Endothelial cell of umbilical vein (primary cell): ENCODE measurements at regions not wholly inside any gene's neighbourhood (a gene's known extent, or its start where the extent isn't known, plus 50 kb on each side); places are given as distances from the start of the nearest gene placed in this dataset.

Source experiments
- BruUV-seq: library from RNA; stranded (reverse); fragments of 400-500 nt; replicated peaks from 2 replicates; lab custom pipeline; 2021; lab: Mats Ljungman, UMichigan
- CTCF ChIA-PET: fragments of 300-600, 350-600 bp; sonication (Branson Sonifier 250); formaldehyde crosslinking; loops from one replicate; lab custom pipeline; 2021; ENCODE audit warnings: antibody characterized with exemption, inconsistent platforms; lab: Charles Lee
- POLR2A ChIA-PET: fragments of 300-600, 350-600 bp; sonication (Branson Sonifier 250); formaldehyde crosslinking; loops from one replicate; lab custom pipeline; 2021; ENCODE audit warnings: antibody characterized with exemption, inconsistent platforms; lab: Charles Lee
- DNase-seq: peaks from one replicate; pipeline ENCODE4 v3.0.0-alpha.2; 2011; ENCODE audit warnings: low read depth, low spot score
- FAIRE-seq: peaks from 2 replicates; lab custom pipeline; 2011; peaks lifted over from hg19 to GRCh38; lab: Jason Lieb, UNC
- H2AFZ ChIP-seq: 2 replicates; pipeline ENCODE4 v1.6.0; 2012; ENCODE audit warnings: low read depth, low read length, control low read depth, inconsistent platforms
- H3K27ac ChIP-seq: 2 replicates; pipeline ENCODE4 v1.5.1; 2011; ENCODE audit warnings: low read depth, mild to moderate bottlenecking, control low read depth, low read length, moderate library complexity; ENCODE audit not compliant: insufficient read depth
- H3K27me3 ChIP-seq, 2 experiments: 2 replicates each; pipeline versions ENCODE4 v1.6.0 to v1.6.1; 2011; ENCODE audit warnings: low read length in 2 of 2, mixed read lengths in 1 of 2; ENCODE audit not compliant: control insufficient read depth in 2 of 2, insufficient read depth in 2 of 2
- H3K36me3 ChIP-seq, 2 experiments: 2 replicates in 1 of 2; 3 replicates in 1 of 2; pipeline ENCODE4 v1.5.1; 2011; ENCODE audit warnings: low read length in 2 of 2, mild to moderate bottlenecking in 1 of 2, moderate library complexity in 1 of 2; ENCODE audit not compliant: control insufficient read depth in 2 of 2, insufficient read depth in 2 of 2; ENCODE audit errors: extremely low read depth in 1 of 2
- H3K4me1 ChIP-seq: 3 replicates; pipeline ENCODE4 v1.5.1; 2011; ENCODE audit warnings: mild to moderate bottlenecking, low read length; ENCODE audit not compliant: control insufficient read depth, insufficient read depth; ENCODE audit errors: extremely low read depth
- H3K4me2 ChIP-seq: 2 replicates; pipeline ENCODE4 v1.6.1; 2011; ENCODE audit warnings: low read length, control low read depth, mixed read lengths; ENCODE audit not compliant: insufficient read depth
- H3K4me3 ChIP-seq, 3 experiments: fragments of 200-600 bp in 1 of 3; sonication (generic), shearing (Covaris generic) in 1 of 3; replicated peaks in 1 of 3; 2 replicates each; pipeline ENCODE4 v1.5.1; 2011 to 2016; ENCODE audit warnings: control low read depth in 3 of 3, low read length in 3 of 3, mild to moderate bottlenecking in 2 of 3, inconsistent platforms in 1 of 3, low read depth in 1 of 3, moderate library complexity in 1 of 3; ENCODE audit not compliant: insufficient read depth in 1 of 3
- H3K79me2 ChIP-seq: 2 replicates; pipeline ENCODE4 v1.6.0; 2012; ENCODE audit warnings: low read length, inconsistent platforms; ENCODE audit not compliant: control insufficient read depth, insufficient read depth
- H3K9ac ChIP-seq: replicated peaks from 2 replicates; pipeline ENCODE3; 2011; ENCODE audit warnings: low read length, control low read depth; ENCODE audit not compliant: insufficient read depth; ENCODE audit errors: extremely low read depth
- H3K9me1 ChIP-seq: replicated peaks from 3 replicates; pipeline ENCODE4 v1.6.0; 2011; ENCODE audit warnings: mild to moderate bottlenecking, low read length; ENCODE audit not compliant: control insufficient read depth, insufficient read depth; ENCODE audit errors: extremely low read depth
- H3K9me3 ChIP-seq: replicated peaks from 2 replicates; pipeline ENCODE4 v1.5.1; 2012; ENCODE audit warnings: low read length, inconsistent platforms; ENCODE audit not compliant: control insufficient read depth, insufficient read depth
- H4K20me1 ChIP-seq: replicated peaks from 2 replicates; pipeline ENCODE3; 2011; ENCODE audit warnings: mild to moderate bottlenecking, low read length; ENCODE audit not compliant: control insufficient read depth, insufficient read depth; ENCODE audit errors: extremely low read depth
- EZH2 ChIP-seq: IDR thresholded peaks from 2 replicates; pipeline ENCODE4 v1.6.1; 2012; ENCODE audit warnings: borderline replicate concordance, low read depth, mild to moderate bottlenecking, moderate library complexity, low read length, inconsistent platforms; ENCODE audit not compliant: severe bottlenecking
- FOS ChIP-seq: IDR thresholded peaks from 2 replicates; pipeline ENCODE4 v1.6.1; 2011; ENCODE audit warnings: mild to moderate bottlenecking, low read length, moderate library complexity, borderline replicate concordance; ENCODE audit not compliant: insufficient read depth
- GATA2 ChIP-seq: IDR thresholded peaks from 2 replicates; pipeline ENCODE4 v1.7.0; 2011; ENCODE audit warnings: low read depth, mild to moderate bottlenecking, moderate library complexity, mixed read lengths, low read length; ENCODE audit not compliant: insufficient read length, insufficient read depth
- JUN ChIP-seq: IDR thresholded peaks from 2 replicates; pipeline ENCODE4 v1.6.1; 2011; ENCODE audit warnings: borderline replicate concordance, low read depth; ENCODE audit not compliant: insufficient read length, insufficient read depth
- MYC ChIP-seq: IDR thresholded peaks from one replicate; pipeline ENCODE4 v1.6.1; 2011; ENCODE audit warnings: mild to moderate bottlenecking, low read depth, low read length
- POLR2A ChIP-seq: IDR thresholded peaks from 2 replicates; pipeline ENCODE4 v1.6.1; 2012; ENCODE audit warnings: low read depth, mild to moderate bottlenecking, control low read depth, low read length
- POLR2AphosphoS5 ChIP-seq: IDR thresholded peaks from 2 replicates; pipeline ENCODE4 v1.6.1; 2012; ENCODE audit warnings: low read depth, mild to moderate bottlenecking, control low read depth, low read length, moderate library complexity; ENCODE audit not compliant: insufficient read depth
- dilution Hi-C: fragments of 300-500 bp; cut with MboI; formaldehyde crosslinking; loops from one replicate; pipeline ENCODE4 v1.15.0; 2019; ENCODE audit warnings: low sequenced_read_pairs; ENCODE audit not compliant: extremely low pct_ligation_motif_present
- intact Hi-C: fragments of 100-400 bp; cut with micrococcal nuclease; formaldehyde crosslinking; loops from one replicate; pipeline ENCODE4 v1.10.0; 2022
- TF ChIP-seq, protein P1 (sequence below): IDR thresholded peaks from 2 replicates; pipeline ENCODE4 v1.6.1; 2011; ENCODE audit not compliant: insufficient read depth, insufficient read length
- TF ChIP-seq, protein P2 (sequence below), 2 donors: IDR thresholded peaks; 1 replicate in 1 of 2; 2 replicates in 1 of 2; pipeline ENCODE4 v1.5.1; 2011; ENCODE audit warnings: low read length in 2 of 2, mild to moderate bottlenecking in 2 of 2, moderate library complexity in 2 of 2, control low read depth in 1 of 2, inconsistent platforms in 1 of 2, low read depth in 1 of 2; ENCODE audit not compliant: insufficient read depth in 1 of 2; ENCODE audit errors: extremely low read depth in 1 of 2

DNA sequence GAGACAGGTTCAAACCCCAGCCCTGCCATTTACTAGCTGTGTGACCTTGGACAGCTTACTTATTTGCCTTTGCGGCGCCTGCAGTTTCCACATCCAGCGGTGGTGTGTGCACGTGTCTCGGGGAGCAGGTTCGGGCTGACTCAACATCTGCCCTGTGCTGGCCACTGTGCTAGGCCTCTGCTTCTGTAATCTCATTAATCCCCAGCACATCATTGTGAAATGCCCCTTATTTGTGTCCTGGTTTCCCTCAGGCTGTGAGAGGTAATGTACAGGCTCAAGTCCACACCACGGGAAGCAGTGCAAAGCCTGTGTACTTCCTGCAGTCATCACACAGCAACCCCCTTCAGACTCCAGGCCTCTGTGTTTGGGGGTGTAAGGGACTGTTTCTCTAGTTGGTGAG is 285.7 kb downstream of the RPS24 start:
- Histone ChIP-seq H4K20me1 (no peaks in the 10 kb centered on the region), H3K9me3 (no peaks in the 10 kb centered on the region), H3K4me2 (no peak overlapping the region), H3K27ac (no peak overlapping the region), H3K9me1 (no peaks in the 10 kb centered on the region), H3K4me1 (no peaks in the 10 kb centered on the region), H3K36me3 (no peaks in the 10 kb centered on the region), H3K4me3 (no peak overlapping the region), H2AFZ (no peak overlapping the region), H3K9ac (no peak overlapping the region), H3K79me2 (no peaks in the 10 kb centered on the region), H3K27me3 (peaks cover 3 to 14% of the 10 kb centered on the region in 2 experiments)
- POLR2A ChIA-PET: no interaction called here
- TF ChIP-seq POLR2AphosphoS5 (no peak), MYC (no peak), POLR2A (no peak), JUN (no peak), GATA2 (no peak), FOS (no peak), EZH2 (no peak)
- TF ChIP-seq, protein P1, sequence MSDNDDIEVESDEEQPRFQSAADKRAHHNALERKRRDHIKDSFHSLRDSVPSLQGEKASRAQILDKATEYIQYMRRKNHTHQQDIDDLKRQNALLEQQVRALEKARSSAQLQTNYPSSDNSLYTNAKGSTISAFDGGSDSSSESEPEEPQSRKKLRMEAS: no peak
- TF ChIP-seq, protein P2, sequence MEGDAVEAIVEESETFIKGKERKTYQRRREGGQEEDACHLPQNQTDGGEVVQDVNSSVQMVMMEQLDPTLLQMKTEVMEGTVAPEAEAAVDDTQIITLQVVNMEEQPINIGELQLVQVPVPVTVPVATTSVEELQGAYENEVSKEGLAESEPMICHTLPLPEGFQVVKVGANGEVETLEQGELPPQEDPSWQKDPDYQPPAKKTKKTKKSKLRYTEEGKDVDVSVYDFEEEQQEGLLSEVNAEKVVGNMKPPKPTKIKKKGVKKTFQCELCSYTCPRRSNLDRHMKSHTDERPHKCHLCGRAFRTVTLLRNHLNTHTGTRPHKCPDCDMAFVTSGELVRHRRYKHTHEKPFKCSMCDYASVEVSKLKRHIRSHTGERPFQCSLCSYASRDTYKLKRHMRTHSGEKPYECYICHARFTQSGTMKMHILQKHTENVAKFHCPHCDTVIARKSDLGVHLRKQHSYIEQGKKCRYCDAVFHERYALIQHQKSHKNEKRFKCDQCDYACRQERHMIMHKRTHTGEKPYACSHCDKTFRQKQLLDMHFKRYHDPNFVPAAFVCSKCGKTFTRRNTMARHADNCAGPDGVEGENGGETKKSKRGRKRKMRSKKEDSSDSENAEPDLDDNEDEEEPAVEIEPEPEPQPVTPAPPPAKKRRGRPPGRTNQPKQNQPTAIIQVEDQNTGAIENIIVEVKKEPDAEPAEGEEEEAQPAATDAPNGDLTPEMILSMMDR (IDR thresholded peaks at IDR 0.05; ENCODE audit: extremely low read depth in 1 of 2, insufficient read depth in 1 of 2, low read depth in 1 of 2, low read length in 2 of 2): no peak
- intact Hi-C loops (no loop called here), dilution Hi-C loops (no loop called here)
- CTCF ChIA-PET: interaction anchor here (1.1 to 1.5 kb wide), 2 partner anchors 11 to 16 kb away, joined by 3 to 7 read pairs; no protein-coding TSS in a partner anchor
- no peak for DNase-seq
- BruUV-seq: no TSS peak
- no peak for FAIRE-seq
